A549 (cell line): ENCODE measurements at regions not wholly inside any gene's neighbourhood (a gene's known extent, or its start where the extent isn't known, plus 50 kb on each side); places are given as distances from the start of the nearest gene placed in this dataset.

Experiments
- ATAC-seq, 2 experiments: fragments of 200-7000 bp in 1 of 2; fragments of >200 bp in 1 of 2; cut with Nextera tagmentation in 1 of 2; cut with Tn5 transposase in 1 of 2; 3 replicates each; pipeline versions ENCODE4 v1.8.0 to v1.9.1; 2018 to 2020; ENCODE audit warnings: mild to moderate bottlenecking in 1 of 2, moderate library complexity in 1 of 2
- CTCF ChIA-PET: fragments of 300-600 bp; sonication (Branson Sonifier 250); formaldehyde crosslinking; extraction: SDS; loops from one replicate; lab custom pipeline; 2021; ENCODE audit warnings: antibody characterized with exemption, inconsistent platforms; lab: Yijun Ruan, JAX
- POLR2A ChIA-PET: fragments of 350-600 bp; formaldehyde crosslinking; extraction: SDS; loops from one replicate; lab custom pipeline; 2021; ENCODE audit warnings: antibody characterized with exemption, inconsistent platforms; lab: Yijun Ruan, JAX
- DNase-seq, 2 experiments: peaks; one replicate each; pipeline versions ENCODE4 v3.0.0 to v3.0.0-alpha.2; 2011 to 2016; ENCODE audit warnings: low read depth in 1 of 2, low spot score in 1 of 2
- FAIRE-seq: peaks from 2 replicates; lab custom pipeline; 2011; peaks lifted over from hg19 to GRCh38; lab: Jason Lieb, UNC
- H3K27ac ChIP-seq, 2 experiments: fragments of >200 bp; sonication (Bioruptor Twin); formaldehyde crosslinking; 3 replicates each; pipeline ENCODE4 v1.5.1; 2016 to 2017
- H3K4me1 ChIP-seq: fragments of >200 bp; sonication (Bioruptor Twin); formaldehyde crosslinking; 3 replicates; pipeline ENCODE4 v1.6.1; 2016
- H3K4me2 ChIP-seq: fragments of >200 bp; sonication (Bioruptor Twin); formaldehyde crosslinking; 3 replicates; pipeline ENCODE4 v1.6.1; 2016
- H3K4me3 ChIP-seq: fragments of >200 bp; sonication (Bioruptor Twin); formaldehyde crosslinking; 3 replicates; pipeline ENCODE4 v1.5.1; 2016
- H3K9me3 ChIP-seq: fragments of >200 bp; sonication (Bioruptor Twin); formaldehyde crosslinking; 3 replicates; pipeline ENCODE4 v1.6.1; 2016
- BHLHE40 ChIP-seq: IDR thresholded peaks from 2 replicates; pipeline ENCODE4 v1.6.1; 2012; ENCODE audit warnings: low read depth, low read length, inconsistent platforms
- CBX2 ChIP-seq: fragments of 200-600 bp; sonication (generic); IDR thresholded peaks from 2 replicates; pipeline ENCODE4 v1.6.1; 2016; ENCODE audit warnings: low read depth, mild to moderate bottlenecking, borderline replicate concordance
- ESRRA ChIP-seq: fragments of 150-350 bp; IDR thresholded peaks from 2 replicates; pipeline ENCODE4 v1.6.1; 2014; ENCODE audit warnings: mild to moderate bottlenecking, low read length, borderline replicate concordance
- FOSL2 ChIP-seq, 2 experiments: fragments of 450-650 bp in 1 of 2; fragments of >200 bp in 1 of 2; sonication (Bioruptor Twin) in 1 of 2; formaldehyde crosslinking; IDR thresholded peaks; 2 replicates each; pipeline versions ENCODE4 v1.5.0 to v1.6.1; 2016 to 2020; ENCODE audit warnings: mild to moderate bottlenecking in 1 of 2, moderate library complexity in 1 of 2
- GATA3 ChIP-seq: IDR thresholded peaks from 2 replicates; pipeline ENCODE4 v1.6.1; 2012; ENCODE audit warnings: borderline replicate concordance
- HES2 ChIP-seq: fragments of >200 bp; sonication (Bioruptor Twin); formaldehyde crosslinking; IDR thresholded peaks from 2 replicates; pipeline ENCODE4 v1.6.1; 2016
- HEYL ChIP-seq: fragments of 250-450 bp; sonication (Bioruptor Pico); IDR thresholded peaks from 2 replicates; pipeline ENCODE4 v1.8.0; 2021; ENCODE audit warnings: mild to moderate bottlenecking, moderate library complexity
- HOXA7 ChIP-seq: fragments of 250-450 bp; sonication (Bioruptor Pico); IDR thresholded peaks from 2 replicates; pipeline ENCODE4 v1.5.0; 2020; ENCODE audit warnings: mild to moderate bottlenecking, moderate library complexity
- KDM1A ChIP-seq: fragments of 200-600 bp; sonication (generic); IDR thresholded peaks from 2 replicates; pipeline ENCODE4 v1.6.1; 2016; ENCODE audit warnings: low read depth, mild to moderate bottlenecking
- MYC ChIP-seq: IDR thresholded peaks from 2 replicates; pipeline ENCODE4 v1.6.1; 2012; ENCODE audit warnings: mild to moderate bottlenecking, inconsistent platforms, low read length, improper control_type of control experiment, borderline replicate concordance
- NFE2L2 ChIP-seq: fragments of 150-350 bp; conservative IDR thresholded peaks from 2 replicates; pipeline ENCODE4 v1.6.1; 2014; ENCODE audit warnings: low read length
- NPAS2 ChIP-seq: fragments of 250-450 bp; sonication (Bioruptor Pico); IDR thresholded peaks from 2 replicates; pipeline ENCODE4 v1.8.0; 2022; ENCODE audit warnings: mild to moderate bottlenecking, moderate library complexity, borderline replicate concordance
- NR3C1 ChIP-seq: fragments of >200 bp; sonication (Bioruptor Twin); formaldehyde crosslinking; IDR thresholded peaks from 3 replicates; pipeline ENCODE4 v1.6.1; 2017
- PBX3 ChIP-seq: IDR thresholded peaks from 2 replicates; pipeline ENCODE4 v1.6.1; 2012
- POLR2A ChIP-seq: IDR thresholded peaks from 2 replicates; pipeline ENCODE4 v1.6.1; 2012; ENCODE audit warnings: mild to moderate bottlenecking, low read length
- RFX5 ChIP-seq: fragments of 450-650 bp; IDR thresholded peaks from 2 replicates; pipeline ENCODE4 v1.7.1; 2014; ENCODE audit warnings: antibody characterized with exemption, mild to moderate bottlenecking, moderate library complexity
- SREBF2 ChIP-seq: fragments of 450-650 bp; IDR thresholded peaks from 2 replicates; pipeline ENCODE4 v1.6.1; 2014; ENCODE audit warnings: mild to moderate bottlenecking, moderate library complexity
- ZC3H11A ChIP-seq: fragments of 450-650 bp; IDR thresholded peaks from 2 replicates; pipeline ENCODE4 v1.6.1; 2014; ENCODE audit warnings: antibody characterized with exemption, mild to moderate bottlenecking
- ZFP36 ChIP-seq: fragments of 450-650 bp; IDR thresholded peaks from 2 replicates; pipeline ENCODE4 v1.6.1; 2014; ENCODE audit warnings: borderline replicate concordance; ENCODE audit not compliant: partially characterized antibody
- WGBS: methylation state at CpG from one replicate; pipeline ENCODE4 v1.1.6; 2017; ENCODE audit errors: missing lambda C conversion rate; 5-methylcytosine and 5-hydroxymethylcytosine counted together
- TF ChIP-seq, protein P1 (sequence below): fragments of >200 bp; sonication (Bioruptor Twin); formaldehyde crosslinking; IDR thresholded peaks from 3 replicates; pipeline ENCODE4 v1.5.1; 2016
- TF ChIP-seq, protein P2 (sequence below): IDR thresholded peaks from 2 replicates; pipeline ENCODE4 v1.6.1; 2012; ENCODE audit warnings: low read depth, borderline replicate concordance
- TF ChIP-seq, protein P3 (sequence below): fragments of 250-450 bp; sonication (Bioruptor Pico); IDR thresholded peaks from 2 replicates; pipeline ENCODE4 v1.5.0; 2020; ENCODE audit warnings: low read depth, mild to moderate bottlenecking, moderate library complexity

DNA sequence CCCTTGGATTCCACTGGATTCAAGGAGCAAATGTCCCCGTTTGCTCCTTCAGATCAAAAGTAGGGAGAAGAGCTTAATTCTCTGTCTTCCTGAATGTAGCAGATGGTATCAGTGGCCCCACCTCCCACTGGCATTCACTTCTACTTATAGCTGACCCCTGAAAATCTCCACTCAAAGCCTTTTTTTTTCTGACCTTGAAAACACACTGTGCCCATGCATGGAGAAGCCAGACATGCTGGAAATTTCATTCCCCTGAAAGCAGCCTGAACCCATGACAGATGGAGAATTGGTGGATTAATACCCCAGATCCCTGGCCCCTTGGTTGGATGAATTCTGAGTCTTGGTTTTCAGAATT, 76.6 kb upstream of the UBAC2 start (continued):
- TF ChIP-seq PBX3 (no peak), ZFP36 (no peak)

DNA sequence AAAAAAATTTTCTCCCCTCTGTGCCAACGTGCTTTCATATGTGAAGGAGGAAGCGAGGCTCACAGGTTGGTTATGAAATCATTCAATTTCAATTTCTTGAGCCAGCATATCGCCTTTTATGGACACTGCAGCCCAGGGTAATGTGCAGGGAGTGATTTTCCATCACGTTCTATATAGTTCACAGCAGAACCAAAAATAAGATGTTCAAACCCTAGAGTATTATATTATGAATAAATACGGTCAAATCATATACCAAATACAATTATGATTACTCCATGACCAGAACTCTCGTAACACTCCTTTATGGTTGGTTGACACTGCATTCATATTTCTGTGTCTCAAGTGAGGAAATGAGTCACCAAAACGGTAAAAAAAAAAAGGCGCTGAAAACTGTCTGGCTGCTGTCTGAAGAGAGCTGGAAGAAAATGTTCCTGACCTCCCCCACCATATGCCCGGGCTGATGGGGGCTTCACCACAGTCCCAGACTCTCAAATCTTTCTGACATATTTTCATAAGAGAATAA, 75.8 kb upstream of the UBAC2 start:
- no peaks in the 10 kb centered on the region for H3K9me3 ChIP-seq
- CTCF ChIA-PET: interaction anchor here (0.6 to 0.8 kb wide), 4 partner anchors 52 to 1483 kb away, joined by 3 read pairs; no protein-coding TSS in a partner anchor
- peak; percentile 74; a peak in 5 of 6 replicates for ATAC-seq
- POLR2A ChIA-PET: interaction anchor here (1.0 kb wide), 1 partner anchor 38 kb away, joined by 3 read pairs; no protein-coding TSS in a partner anchor
- H3K4me1 ChIP-seq: peaks cover 12% of the 10 kb centered on the region; the same call in 2 of the 3 replicates
- H3K4me3 ChIP-seq: no peak overlapping the region
- peak overlapping the region; percentile 58 for H3K4me2 ChIP-seq
- peak; percentile 28 to 40 for DNase-seq
- peak overlapping the region; percentile 54 to 81 for H3K27ac ChIP-seq
- FAIRE-seq: no peak
- TF ChIP-seq KDM1A (no peak), BHLHE40 (no peak), FOSL2 (IDR thresholded peaks at IDR 0.05) (peak; percentile 25; the same call in 1 of the 2 replicates), FOSL2 (CRISPR knock-in tag; IDR thresholded peaks at IDR 0.05) (peak; percentile 56)
- TF ChIP-seq, all 56 proteins: peak for 1
- WGBS: 19% methylated on average over 9 of the region's 9 CpGs

DNA sequence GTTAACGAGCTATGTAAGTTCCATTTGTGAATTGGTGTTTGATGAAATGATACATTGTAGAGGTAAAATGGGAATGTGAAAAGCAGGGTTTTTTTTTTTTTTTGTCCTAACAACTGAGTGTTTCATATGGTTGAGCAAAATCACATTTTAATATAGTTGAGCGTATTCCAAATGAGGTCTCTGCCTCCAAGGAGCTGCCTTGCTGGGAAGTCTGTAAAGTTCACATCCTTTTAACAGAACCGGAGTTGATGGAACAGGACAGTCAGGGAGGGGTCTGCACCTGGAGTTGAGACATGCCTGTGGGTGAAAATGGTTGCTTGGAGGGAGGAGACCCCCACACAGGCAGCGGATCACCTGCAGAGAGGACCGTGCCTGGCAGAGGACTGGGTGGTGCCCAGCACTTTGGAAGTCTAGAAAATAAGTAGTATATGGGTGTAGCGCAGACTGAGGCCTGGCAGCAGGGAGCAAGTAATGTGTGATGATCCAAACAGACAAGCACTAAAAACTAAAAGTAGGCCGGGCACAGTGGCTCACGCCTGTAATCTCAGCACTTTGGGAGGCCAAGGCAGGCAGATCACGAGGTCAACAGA, 75.2 kb upstream of the UBAC2 start:
- DNase-seq (no peak), ATAC-seq (no peak), FAIRE-seq (no peak)
- CTCF ChIA-PET: interaction anchor here (0.6 to 0.8 kb wide), 3 partner anchors 51 to 294 kb away, joined by 3 read pairs; no protein-coding TSS in a partner anchor
- TF ChIP-seq, protein P1, sequence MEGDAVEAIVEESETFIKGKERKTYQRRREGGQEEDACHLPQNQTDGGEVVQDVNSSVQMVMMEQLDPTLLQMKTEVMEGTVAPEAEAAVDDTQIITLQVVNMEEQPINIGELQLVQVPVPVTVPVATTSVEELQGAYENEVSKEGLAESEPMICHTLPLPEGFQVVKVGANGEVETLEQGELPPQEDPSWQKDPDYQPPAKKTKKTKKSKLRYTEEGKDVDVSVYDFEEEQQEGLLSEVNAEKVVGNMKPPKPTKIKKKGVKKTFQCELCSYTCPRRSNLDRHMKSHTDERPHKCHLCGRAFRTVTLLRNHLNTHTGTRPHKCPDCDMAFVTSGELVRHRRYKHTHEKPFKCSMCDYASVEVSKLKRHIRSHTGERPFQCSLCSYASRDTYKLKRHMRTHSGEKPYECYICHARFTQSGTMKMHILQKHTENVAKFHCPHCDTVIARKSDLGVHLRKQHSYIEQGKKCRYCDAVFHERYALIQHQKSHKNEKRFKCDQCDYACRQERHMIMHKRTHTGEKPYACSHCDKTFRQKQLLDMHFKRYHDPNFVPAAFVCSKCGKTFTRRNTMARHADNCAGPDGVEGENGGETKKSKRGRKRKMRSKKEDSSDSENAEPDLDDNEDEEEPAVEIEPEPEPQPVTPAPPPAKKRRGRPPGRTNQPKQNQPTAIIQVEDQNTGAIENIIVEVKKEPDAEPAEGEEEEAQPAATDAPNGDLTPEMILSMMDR: no peak
- TF ChIP-seq HEYL (CRISPR knock-in tag): no peak
- POLR2A ChIA-PET: interaction anchor here (1.0 kb wide), 1 partner anchor 39 kb away, joined by 3 read pairs; no protein-coding TSS in a partner anchor
- no peaks in the 10 kb centered on the region for H3K9me3 ChIP-seq
- H3K4me2 ChIP-seq: peak overlapping the region; percentile 58
- 83% methylated on average over 9 of the region's 9 CpGs for WGBS
- peak overlapping the region; percentile 54 to 81 for H3K27ac ChIP-seq
- no peak overlapping the region for H3K4me3 ChIP-seq
- H3K4me1 ChIP-seq: peaks cover 12% of the 10 kb centered on the region; the same call in 2 of the 3 replicates

DNA sequence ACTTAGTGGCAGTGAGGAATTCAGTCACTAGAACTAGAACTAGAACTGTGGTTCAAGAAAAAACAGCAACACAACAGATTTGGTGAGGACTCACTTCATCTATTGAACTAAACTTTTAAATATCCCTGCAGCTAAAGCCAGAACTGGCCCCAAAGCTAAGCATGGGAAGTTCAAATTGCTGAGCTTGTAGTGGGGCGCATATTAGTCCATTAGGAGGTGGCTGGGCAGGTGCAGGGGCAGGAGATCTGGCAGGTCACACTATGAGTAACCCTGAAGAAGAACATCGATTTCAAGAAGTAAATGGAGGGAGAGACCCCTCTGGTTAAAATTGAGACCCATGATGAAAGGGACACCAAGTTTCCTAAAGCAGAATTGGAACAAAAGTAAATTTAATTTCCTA, 73.8 kb upstream of the UBAC2 start:
- no peak overlapping the region; a peak in 1 of 6 replicates for H3K27ac ChIP-seq
- H3K4me3 ChIP-seq: no peak overlapping the region
- WGBS: 19% methylated on average over 2 of the region's 2 CpGs
- ATAC-seq: no peak
- POLR2A ChIA-PET: no interaction called here
- H3K9me3 ChIP-seq: no peaks in the 10 kb centered on the region
- peaks cover 12% of the 10 kb centered on the region; the same call in 2 of the 3 replicates for H3K4me1 ChIP-seq
- FAIRE-seq: no peak
- no peak for TF ChIP-seq CBX2
- TF ChIP-seq, all 56 proteins: peak for 0
- no peak overlapping the region for H3K4me2 ChIP-seq
- DNase-seq: no peak
- CTCF ChIA-PET: no interaction called here

DNA sequence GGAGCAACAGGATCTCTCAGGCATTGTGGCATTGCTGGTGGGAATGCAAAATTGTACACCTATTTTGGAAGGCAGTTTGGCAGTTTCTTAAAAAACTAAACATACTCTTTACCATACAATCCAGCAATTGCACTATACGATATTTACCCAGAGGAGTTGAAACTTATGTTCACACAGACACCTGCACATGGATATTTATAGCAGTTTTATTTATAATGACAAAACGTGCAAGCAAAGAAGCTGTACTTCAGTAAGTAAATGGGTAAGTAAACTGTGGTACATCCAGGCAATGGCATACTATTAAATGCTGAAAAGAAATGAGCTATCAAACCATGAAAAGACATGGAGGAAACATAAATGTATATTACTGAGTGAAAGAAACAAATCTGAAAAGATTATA, 71.6 kb upstream of the UBAC2 start:
- peaks cover 12% of the 10 kb centered on the region; the same call in 2 of the 3 replicates for H3K4me1 ChIP-seq
- H3K4me2 ChIP-seq: no peak overlapping the region
- ATAC-seq: no peak
- no peak for DNase-seq
- H3K9me3 ChIP-seq: no peaks in the 10 kb centered on the region
- no peak overlapping the region for H3K27ac ChIP-seq
- POLR2A ChIA-PET: no interaction called here
- 64% methylated on average over 2 of the region's 2 CpGs for WGBS
- no peak overlapping the region for H3K4me3 ChIP-seq
- no peak for FAIRE-seq
- CTCF ChIA-PET: no interaction called here
- TF ChIP-seq HOXA7 (CRISPR knock-in tag): no peak
- TF ChIP-seq NPAS2: no peak
- TF ChIP-seq MYC: no peak
- TF ChIP-seq CBX2: no peak
- TF ChIP-seq GATA3: no peak
- no peak for TF ChIP-seq ESRRA
- TF ChIP-seq, protein P2, sequence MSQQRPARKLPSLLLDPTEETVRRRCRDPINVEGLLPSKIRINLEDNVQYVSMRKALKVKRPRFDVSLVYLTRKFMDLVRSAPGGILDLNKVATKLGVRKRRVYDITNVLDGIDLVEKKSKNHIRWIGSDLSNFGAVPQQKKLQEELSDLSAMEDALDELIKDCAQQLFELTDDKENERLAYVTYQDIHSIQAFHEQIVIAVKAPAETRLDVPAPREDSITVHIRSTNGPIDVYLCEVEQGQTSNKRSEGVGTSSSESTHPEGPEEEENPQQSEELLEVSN: no peak
- TF ChIP-seq HES2: no peak
- no peak for TF ChIP-seq NR3C1
- TF ChIP-seq FOSL2 (IDR thresholded peaks at IDR 0.05): no peak
- no peak for TF ChIP-seq FOSL2 (CRISPR knock-in tag; IDR thresholded peaks at IDR 0.05)
- TF ChIP-seq RFX5: no peak
- TF ChIP-seq ZC3H11A: no peak
- TF ChIP-seq SREBF2: no peak
- TF ChIP-seq, protein P3, sequence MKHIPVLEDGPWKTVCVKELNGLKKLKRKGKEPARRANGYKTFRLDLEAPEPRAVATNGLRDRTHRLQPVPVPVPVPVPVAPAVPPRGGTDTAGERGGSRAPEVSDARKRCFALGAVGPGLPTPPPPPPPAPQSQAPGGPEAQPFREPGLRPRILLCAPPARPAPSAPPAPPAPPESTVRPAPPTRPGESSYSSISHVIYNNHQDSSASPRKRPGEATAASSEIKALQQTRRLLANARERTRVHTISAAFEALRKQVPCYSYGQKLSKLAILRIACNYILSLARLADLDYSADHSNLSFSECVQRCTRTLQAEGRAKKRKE (CRISPR knock-in tag): no peak
- TF ChIP-seq POLR2A: no peak
- no peak for TF ChIP-seq NFE2L2
